EH (cell line): ENCODE measurements at regions not wholly inside any gene's neighbourhood (a gene's known extent, or its start where the extent isn't known, plus 50 kb on each side); places are given as distances from the start of the nearest gene placed in this dataset.

Experiments
- DNase-seq: peaks from one replicate; pipeline ENCODE4 v3.0.0-alpha.2; 2015; ENCODE audit warnings: low read depth

DNA sequence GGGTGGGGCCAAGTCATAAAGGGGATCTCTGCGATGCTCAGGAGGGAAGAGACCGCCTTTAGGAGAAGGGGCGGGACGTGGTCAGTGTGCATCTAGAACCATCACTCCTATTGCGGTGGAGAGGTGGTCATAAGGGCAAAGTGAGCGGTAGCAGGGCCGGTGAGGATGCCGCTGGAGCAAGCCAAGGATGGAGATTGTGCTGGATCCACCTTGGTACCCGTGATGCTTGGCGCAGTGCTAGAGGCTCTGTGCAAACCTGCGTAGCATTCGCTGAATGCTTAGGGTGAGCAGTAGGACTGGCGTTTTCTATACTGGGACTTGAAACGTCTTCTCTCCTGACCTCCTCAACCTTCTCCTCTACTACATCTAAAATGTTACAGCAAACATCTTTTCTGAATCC, 294.2 kb downstream of the FGF9 start:
- DNase-seq = no peak

DNA sequence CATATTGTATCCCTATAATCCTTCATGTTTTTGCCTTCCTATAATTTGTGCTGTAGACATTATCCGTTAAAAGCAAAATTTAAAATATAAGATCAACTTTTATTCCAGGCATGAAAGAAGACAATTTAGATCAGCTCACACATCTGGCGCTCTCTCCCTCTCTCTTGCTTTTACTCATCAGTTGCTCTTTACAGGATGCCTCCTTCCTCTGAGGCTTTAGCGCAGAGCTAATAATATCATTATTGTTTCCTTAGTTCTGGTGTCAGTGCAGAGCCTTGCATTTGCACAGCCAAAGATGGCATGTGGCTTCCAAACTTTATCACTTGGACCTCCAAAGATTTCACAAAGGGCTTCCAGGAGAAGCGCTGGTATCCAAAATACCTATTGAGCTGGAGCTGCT, 295.1 kb downstream of the FGF9 start:
- DNase-seq = no peak

DNA sequence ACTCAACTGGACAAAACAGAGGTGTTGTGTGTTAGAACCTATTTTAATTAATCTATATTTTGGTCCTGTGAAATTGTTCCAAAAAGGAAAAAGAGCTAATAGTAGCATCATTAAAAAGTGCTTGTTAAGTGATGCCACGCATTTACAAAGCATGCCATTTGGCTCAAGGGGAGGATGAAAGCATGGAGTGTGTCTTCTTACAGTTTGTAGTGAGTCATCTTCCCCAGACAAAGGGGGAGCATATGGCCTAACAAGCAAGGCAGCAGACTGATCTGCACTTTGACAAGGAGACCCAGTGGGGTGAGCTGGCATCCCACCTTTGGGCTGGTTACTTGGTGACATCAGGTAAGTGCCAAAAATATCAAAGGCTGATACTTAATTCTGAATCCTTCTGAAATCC, 297.0 kb downstream of the FGF9 start:
- DNase-seq = no peak

DNA sequence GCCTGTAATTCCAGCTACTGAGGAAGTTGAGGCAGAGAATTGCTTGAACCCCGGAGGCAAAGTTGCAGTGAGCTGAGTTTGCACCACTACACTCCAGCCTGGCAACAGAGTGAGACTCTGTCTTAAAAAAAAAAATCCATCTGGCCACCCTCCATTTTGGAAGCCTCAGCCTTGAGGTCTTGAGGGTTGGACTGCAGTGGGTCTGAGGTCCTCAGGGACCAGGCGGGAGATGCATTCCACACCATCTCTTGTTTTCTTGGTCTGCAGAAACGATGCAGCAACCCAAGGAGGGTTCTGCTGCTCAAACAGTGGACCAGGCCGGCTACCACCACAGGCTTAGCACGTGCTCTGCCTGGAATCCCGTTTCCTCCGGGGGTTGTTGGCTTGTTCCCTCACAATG, 299.3 kb downstream of the FGF9 start:
- no peak for DNase-seq

DNA sequence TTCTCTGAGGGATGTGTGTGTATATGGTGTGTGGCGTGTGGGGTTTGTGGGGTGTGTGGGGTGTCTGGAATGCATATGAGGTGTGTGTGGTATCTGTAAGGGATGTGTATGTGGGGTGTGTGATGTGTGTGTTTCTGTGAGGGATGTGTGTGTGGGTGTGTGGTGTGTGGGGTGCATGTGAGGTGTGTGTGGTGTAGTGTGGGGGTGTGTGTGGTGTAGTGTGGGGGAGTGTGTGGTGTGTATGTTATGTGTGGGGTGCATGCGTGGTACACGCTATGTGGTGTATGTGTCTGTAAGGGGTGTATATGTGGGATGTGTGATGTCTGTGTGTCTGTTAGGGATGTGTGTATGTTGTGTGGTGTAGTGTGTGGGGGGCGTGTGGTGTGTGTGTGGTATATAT, 300.0 kb downstream of the FGF9 start:
- DNase-seq = no peak

DNA sequence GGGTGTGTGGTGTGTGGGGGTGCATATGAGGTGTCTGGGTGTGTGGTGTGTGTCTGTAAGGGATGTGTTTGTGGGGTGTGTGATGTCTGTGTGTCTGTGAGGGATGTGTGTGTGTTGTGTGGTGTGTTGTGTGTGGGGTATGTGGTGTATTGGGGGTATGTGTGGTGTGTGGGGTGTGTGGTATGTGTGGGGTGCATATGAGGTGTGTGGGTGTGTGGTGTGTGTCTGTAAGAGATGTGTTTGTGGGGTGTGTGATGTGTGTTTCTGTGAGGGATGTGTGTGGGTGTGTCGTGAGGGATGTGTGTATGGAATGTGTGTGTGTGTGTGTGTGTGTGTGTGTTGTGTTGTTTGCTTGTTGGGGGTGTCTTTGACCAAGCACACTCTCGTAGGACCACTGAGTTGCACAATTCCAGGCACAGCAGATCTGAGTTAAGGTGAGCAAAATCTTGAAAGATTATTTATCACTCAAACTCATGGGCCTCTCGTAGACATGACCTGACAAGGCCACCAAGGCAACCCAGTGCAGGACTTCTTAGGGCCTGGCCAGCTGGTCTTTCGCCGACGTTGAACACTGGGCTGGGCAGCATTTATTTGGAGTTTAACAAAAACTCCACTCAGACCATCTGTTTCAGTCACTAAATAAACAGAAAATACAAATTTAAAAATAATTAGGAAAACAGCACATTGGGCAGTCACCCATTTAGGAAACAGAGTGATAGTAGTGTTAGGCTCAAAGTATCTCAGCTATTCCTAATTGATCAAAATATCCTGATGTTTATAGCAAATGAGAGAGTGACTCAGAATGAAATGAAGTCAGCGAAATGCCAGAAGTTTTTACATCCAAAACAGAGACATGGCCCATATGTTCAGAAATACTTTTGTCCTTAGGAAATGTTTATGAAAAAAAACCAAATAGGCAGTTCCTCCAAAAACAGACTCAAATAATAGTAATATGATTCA, 301.1 kb downstream of the FGF9 start:
- peak; percentile 33 for DNase-seq

DNA sequence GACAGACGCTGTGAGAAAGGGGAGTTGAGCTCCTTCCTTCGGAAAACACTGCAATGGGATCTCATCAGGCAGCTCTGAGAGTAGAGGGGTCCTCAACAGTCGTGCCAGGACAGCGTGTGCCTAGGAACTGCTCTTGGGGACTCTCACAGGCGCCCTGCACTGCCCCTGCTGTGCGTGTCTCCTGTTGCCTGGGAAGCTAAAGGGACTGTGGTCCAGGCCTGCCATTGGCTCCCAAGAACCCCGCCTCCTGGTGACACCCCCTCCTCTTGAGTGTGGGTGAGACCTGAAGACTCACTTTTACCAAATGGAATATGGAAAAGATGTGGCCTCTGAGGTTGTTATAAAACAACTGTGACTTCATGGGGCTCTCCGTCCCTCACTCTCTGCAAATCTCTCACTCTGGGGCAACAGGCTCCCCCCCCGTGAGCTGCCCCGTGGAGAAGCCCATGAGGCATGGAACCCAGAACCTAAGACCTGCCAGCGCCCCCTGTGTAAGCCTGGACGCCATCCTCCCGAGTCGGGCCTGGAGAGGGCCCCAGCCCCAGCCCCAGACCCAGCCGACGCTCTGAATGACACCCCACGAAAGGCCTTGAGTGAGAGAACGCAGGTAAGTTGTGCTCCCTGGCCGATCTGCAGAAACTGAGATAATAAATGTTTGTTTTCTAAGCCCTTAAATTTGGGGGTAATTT, 302.7 kb downstream of the FGF9 start:
- DNase-seq = no peak

DNA sequence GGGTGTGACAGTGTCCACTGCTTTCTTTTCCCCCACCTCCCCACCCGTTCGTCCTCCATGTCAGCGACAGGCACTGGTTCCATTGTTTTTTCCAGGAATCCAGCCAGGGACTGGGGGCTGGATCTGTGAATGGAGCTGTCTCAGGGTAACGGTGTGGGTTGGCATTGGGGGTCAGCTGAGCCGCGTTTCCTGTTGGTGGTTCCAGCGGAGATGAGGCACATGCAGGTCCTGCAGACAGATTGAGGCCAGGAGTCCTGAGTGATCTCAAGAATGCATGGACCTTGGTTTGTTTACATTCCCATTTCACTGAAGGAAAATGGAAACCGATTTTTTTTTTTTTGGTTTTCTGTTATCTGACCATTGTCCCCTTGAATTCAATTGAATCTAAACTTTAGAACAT, 303.9 kb downstream of the FGF9 start:
- no peak for DNase-seq

DNA sequence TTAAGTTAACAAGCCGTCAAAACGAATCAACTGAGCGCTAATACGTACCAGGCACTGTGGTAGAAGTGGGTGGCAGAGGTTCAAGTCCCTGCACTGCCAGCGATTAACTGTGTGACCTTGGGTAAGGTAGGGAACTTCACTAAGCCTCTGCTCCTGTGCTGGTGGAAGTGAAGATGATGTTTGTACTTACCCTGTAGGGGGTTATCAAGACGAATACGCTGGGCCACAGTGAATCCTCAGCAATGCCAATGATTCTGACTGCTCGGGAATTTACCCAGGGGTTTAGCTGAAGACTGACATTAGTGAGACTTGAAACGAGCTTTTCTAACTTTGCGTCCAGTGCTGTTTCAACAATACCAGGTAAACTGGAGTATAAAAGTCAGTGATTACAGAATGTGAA, 305.3 kb downstream of the FGF9 start:
- no peak for DNase-seq

DNA sequence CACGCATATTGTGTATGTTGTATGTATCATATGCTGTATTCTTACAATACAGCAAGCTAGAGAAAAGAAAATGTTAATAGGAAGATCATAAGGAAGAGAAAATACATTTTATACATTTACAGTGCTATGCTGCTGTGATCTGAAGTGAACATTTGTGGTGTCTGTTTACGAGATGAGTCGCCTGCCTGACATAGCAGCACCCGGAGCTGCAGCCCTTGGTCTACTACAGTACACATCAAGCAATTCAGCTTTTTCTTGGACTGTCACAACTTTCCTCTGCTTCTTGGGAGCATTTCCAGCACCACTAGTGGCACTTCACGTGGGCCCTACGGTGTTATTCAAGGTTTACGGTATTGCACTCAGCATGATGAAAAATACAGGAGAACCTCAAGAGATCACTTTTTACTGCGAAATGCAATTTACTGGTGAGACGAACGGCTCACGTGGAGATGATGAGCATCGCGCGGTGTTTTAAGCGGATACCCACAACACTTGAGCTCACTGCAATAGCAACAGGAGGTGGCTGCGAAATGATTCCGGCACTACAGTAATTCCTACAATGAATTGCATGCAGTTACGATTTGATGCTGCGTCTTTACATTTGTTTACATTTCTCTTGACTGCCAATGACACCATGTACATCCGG, 308.4 kb downstream of the FGF9 start:
- no peak for DNase-seq

DNA sequence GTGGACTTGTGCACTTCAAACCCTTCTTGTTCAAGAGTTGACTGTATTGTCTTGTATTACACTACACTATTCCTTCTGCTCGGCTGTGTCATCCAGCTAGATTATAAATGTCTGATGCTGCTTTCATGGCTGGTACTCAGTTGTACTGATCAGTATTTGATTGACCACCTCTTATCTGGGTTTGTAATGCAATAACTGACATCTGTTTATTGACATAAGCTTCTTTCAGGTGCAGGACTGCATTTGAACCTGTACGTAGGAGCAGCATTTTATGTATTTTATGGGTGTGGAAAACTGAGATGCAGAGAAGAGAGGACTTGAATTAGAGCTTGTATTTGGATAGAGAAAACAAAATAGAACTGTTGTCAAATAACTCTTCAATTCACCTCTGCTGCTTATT, 309.2 kb downstream of the FGF9 start:
- DNase-seq = no peak

DNA sequence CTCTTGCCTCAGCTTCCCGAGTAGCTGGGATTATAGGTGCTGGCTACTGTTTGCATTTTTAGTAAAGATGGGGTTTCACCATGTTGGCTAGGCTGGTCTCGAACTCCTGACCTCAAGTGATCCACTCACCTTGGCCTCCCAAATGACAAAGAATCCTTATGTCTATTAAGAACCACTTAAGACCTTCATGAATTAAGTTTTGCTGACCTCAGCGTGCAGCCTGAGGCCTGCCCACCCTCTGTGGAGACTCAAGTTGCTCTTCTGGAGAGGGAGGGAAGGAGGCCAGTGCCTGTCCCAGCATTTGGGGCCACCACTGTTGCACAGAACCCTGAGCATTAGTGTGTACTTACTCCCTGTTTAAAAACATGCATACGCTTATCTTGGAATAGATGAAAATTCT, 313.3 kb downstream of the FGF9 start:
- DNase-seq = no peak

DNA sequence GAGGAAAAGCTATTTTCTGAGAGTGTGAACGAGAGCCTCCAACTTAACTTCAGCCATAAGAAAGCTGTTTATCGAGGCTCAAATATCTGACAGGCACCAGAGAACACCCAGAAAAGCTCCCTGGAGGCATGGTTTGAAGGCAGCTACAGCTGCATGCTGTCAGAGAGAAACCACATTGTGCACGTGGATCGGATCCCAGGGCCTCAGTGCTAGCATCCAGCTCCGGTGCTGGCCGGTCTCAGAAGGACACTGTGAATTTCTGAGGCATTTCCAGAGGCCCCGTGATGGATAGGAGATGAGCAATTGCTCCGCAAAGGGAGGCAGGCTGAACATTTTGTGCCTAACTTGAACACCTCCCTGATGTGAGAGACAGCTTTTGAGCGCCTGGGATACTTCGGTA, 315.7 kb downstream of the FGF9 start:
- no peak for DNase-seq

DNA sequence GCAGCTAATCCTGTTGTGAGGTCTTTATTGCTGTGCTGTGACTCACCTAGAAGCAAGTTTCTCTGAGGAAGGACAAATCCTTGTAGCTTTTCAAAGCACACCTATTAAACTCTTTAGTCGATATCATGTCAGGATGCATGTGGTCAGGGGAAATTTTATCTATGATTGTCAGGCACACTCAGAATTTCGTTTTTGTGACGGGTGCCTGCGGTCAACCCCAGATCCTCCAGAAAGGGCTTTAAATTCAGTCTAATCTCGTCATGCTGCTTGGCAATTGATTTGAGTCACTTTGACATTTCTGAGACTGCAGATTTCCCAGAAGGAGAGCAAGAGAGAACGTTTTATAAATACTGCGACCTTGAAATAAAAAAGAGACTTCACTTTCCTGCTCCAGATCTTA, 316.9 kb downstream of the FGF9 start:
- DNase-seq = no peak

DNA sequence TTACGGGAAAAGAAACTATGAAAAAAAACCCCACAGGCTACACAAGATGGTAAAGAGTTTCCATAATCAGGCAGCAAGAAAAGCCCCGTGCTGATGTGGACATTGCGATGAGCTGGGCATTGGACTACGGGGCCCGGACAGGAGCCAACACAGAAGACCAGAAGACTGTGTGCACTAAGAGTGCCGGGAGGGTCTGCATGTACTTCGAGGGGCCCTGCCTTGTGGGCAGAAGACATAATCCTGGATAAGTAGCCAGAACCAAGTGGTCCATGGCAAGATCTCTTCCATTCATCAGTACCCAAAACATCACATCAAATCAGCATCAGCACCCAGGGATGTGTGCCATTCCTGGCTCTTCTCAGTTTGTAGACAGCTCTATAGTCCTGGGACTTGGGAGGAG, 317.8 kb downstream of the FGF9 start:
- DNase-seq = no peak

DNA sequence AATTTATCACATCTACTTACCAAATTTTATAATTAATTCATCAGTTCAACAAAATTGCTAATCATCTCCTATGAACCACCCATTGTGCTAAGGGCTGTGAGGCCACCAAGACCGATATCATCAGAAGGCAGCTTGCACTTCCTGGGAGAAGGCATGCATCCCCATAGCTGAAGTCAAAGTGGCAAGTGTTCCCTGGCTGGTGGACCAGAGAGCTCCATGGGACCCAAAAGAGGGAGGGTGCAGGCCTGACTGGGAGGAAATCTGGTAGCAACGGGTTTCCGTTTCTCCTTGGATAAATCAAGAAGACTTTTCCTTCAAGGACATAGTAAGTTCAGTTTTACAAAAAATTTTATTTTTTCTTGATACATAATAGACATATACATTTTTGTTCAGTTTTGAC, 325.2 kb downstream of the FGF9 start:
- no peak for DNase-seq

DNA sequence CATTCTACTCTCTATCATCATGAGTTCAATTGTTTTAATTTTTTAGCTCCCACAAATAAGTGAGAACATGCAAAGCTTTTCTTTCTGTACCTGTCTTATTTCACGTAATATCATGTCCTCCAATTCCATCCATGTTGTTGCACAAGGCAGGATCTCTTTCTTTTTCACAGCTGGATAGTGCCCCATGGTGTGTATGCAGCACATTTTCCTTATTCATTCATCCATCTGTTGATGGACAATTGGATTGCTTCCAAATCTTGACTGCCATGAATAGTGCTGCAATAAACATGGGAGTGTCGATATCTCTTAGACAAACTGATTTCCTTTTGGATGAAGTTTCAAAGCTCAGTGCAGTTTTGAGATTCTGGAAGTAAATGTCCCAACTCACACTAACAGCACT, 326.9 kb downstream of the FGF9 start:
- no peak for DNase-seq

DNA sequence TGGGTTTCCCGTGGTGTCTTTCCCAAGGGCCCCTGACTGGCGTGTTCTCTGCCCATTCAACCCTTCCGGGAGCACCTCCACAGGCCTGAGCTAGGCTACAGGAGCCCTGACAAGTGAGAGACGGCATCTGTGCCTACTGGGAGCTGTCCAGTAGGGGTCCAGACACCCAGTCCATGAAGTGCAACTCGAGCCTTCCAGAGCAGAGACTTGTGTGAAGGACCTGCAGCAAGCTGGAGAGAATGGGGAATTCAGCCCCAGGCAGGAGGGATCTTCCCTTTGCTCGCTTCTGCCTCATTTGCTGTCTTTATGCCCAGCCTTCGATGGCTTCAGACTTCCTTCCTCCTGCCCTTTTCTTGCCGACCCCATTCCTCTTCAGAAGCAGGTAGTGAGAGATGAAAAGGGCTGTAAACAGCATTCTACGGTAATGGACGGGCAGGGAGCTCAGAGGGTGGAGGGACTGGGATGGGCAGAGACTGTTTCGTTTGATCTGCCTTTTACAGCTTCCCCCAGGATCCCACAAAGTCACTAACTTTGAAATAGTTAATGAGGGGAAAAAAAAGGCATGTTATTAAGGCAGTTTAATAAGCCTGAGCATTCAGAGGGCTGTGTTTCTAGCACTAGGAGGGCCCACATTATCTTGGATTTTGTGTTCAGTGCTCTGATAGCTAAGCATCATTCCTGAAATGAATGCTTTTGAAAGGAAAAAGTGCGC, 327.6 kb downstream of the FGF9 start:
- no peak for DNase-seq

DNA sequence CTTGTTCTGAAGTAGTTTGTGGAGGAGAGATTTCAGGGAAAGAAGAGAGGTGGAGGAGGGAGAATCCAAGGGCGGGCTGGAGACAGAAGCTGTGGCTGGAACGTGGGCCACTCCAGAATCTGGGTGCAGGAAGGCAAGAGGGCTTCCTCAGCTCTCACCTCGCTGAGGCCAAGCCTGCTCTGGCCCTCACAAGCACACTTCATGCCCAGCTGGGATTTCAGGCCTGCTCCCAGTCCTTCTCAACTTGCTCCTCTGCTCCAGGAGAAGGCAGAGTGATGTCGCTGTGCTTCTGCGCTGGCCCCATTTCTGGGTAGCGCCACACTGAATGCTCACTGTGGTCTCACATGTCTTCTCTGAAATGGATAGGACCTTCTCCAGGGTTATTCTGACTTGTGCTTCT, 328.8 kb downstream of the FGF9 start:
- DNase-seq = no peak

DNA sequence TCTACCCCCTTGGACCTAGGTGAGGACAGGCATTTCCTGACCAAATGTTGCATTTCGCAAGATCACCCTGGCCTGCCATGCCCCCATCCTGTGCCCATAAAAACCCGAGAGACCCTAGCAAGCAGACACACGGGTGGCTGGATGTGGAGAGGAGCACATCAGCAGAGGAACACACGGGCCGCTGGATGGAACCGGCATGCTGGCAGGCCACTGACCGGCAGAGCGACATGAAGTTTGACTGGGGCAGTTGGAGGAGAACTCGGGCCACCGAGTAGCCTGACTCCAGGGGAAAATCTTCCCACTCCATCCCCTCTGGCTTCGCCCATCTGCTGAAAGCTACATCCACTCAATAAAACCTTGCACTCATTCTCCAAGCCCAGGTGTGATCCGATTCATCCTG, 329.3 kb downstream of the FGF9 start:
- no peak for DNase-seq

DNA sequence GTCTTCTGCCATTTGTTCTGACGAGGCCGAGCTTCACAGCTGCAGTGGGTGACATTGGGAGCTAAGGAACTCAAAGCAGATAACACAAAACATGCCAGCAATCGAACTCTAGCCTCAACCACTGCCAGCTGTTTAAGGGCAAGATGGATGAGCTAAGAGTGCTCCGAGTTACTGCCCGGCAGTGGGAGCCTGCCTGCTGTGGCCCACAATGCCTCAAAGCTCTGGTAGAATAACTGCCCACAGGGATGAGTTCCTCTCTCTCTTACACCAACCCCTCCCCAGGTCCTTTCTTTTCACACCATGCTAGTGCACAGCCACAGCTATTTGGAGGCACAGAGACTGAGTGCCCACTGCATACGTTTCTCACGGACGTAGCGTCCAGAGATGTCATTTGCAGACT, 330.5 kb downstream of the FGF9 start:
- no peak for DNase-seq

DNA sequence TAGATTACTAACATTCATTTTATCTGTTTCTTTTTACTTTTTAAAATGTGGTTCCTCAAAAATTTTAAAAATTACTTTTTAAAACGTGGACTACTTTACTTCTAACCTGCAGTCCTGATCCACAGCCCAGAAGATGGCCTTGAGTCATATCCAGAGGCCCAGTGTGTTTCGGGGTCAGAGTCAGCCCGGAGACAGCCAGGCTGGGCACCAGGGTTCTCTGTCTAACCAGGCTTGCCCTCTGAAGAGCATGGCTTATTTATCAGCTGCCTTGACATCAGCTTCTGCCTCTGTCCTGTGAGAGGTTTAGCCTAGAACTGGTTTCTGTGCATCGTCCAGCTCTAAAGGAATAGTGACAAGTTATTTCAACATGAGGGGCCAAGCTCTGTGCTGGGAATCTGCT, 332.0 kb downstream of the FGF9 start:
- no peak for DNase-seq

DNA sequence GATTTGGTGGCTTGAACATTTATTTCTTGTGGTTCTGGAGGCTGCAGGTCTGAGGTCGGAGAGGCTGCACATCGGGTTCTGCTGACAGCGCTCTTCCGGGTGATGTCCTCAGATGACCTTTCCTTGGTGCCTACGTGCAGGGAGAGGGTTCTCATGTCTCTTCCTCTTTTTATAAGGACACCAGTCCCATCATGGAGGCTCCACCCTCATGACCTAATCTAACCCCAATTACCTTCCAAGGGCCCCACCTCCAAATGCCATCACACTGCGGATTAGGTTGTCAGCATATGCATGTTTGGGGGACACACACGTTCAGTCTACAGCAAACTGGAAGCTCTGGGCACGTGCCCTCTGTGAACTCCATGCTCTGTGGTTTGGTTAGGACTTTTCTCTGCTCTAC, 338.6 kb downstream of the FGF9 start:
- no peak for DNase-seq
